GM12878 (cell line): ENCODE measurements at regions not wholly inside any gene's neighbourhood (a gene's known extent, or its start where the extent isn't known, plus 50 kb on each side); places are given as distances from the start of the nearest gene placed in this dataset.

ENCODE experiments used
- ATAC-seq: fragments of 200-7000 bp; cut with Tn5 transposase; 3 replicates; pipeline ENCODE4 v1.9.1; 2020; ENCODE audit warnings: mild to moderate bottlenecking, moderate library complexity
- BruUV-seq: library from RNA; stranded (reverse); fragments of 400-500 nt; replicated peaks from 2 replicates; lab custom pipeline; 2021; lab: Mats Ljungman, UMichigan
- CTCF ChIA-PET: fragments of 300-600 bp; sonication (Branson Sonifier 250); formaldehyde crosslinking; extraction: SDS; loops from one replicate; lab custom pipeline; 2021; ENCODE audit warnings: inconsistent platforms; lab: Yijun Ruan, JAX
- POLR2A ChIA-PET: fragments of 350-600 bp; formaldehyde crosslinking; extraction: SDS; loops from one replicate; lab custom pipeline; 2021; ENCODE audit warnings: inconsistent platforms; lab: Charles Lee
- RAD21 ChIA-PET: fragments of 300-600 bp; sonication (Branson Sonifier 250); formaldehyde crosslinking; loops from one replicate; lab custom pipeline; 2023; ENCODE audit warnings: antibody characterized with exemption; ENCODE audit not compliant: unreplicated experiment; lab: Charles Lee
- SMC1A ChIA-PET: fragments of 300-600 bp; sonication (Branson Sonifier 250); formaldehyde crosslinking; loops from one replicate; lab custom pipeline; 2023; ENCODE audit not compliant: unreplicated experiment, uncharacterized antibody; lab: Charles Lee
- DNase-seq: peaks from one replicate; pipeline ENCODE4 v3.0.0-alpha.2; 2011; ENCODE audit warnings: low read depth, low spot score
- FAIRE-seq: peaks from 3 replicates; lab custom pipeline; 2011; peaks lifted over from hg19 to GRCh38; lab: Jason Lieb, UNC
- H2AFZ ChIP-seq: 2 replicates; pipeline ENCODE4 v1.6.0; 2011; ENCODE audit warnings: low read depth, low read length, control low read depth; ENCODE audit not compliant: control insufficient read depth
- H3K27ac ChIP-seq: 2 replicates; pipeline ENCODE4 v1.5.1; 2011; ENCODE audit warnings: control low read depth; ENCODE audit not compliant: control insufficient read depth, insufficient read depth
- H3K27me3 ChIP-seq, 2 experiments: replicated peaks in 1 of 2; 2 replicates each; pipeline versions ENCODE4 v1.6.0 to v1.6.1; 2011; ENCODE audit warnings: low read length in 1 of 2; ENCODE audit not compliant: control insufficient read depth in 2 of 2, insufficient read depth in 2 of 2
- H3K36me3 ChIP-seq, 2 experiments: 2 replicates each; pipeline ENCODE4 v1.5.1; 2011; ENCODE audit warnings: low read length in 1 of 2; ENCODE audit not compliant: control insufficient read depth in 2 of 2, insufficient read depth in 2 of 2
- H3K4me1 ChIP-seq: 2 replicates; pipeline ENCODE4 v1.6.1; 2011; ENCODE audit warnings: mild to moderate bottlenecking, low read length, moderate library complexity, mixed read lengths; ENCODE audit not compliant: control insufficient read depth, insufficient read depth
- H3K4me2 ChIP-seq: 2 replicates; pipeline ENCODE4 v1.6.0; 2011; ENCODE audit warnings: control low read depth; ENCODE audit not compliant: control insufficient read depth, insufficient read depth
- H3K4me3 ChIP-seq: fragments of 200-600 bp; sonication (generic); 2 replicates; pipeline ENCODE4 v1.5.1; 2016
- H3K79me2 ChIP-seq: 2 replicates; pipeline ENCODE4 v1.6.0; 2011; ENCODE audit warnings: low read length; ENCODE audit not compliant: control insufficient read depth, insufficient read depth
- H3K9ac ChIP-seq: 2 replicates; pipeline ENCODE4 v1.8.0; 2011; ENCODE audit warnings: low read length, control low read depth, mixed read lengths; ENCODE audit not compliant: control insufficient read depth, insufficient read depth
- H3K9me3 ChIP-seq: replicated peaks from 3 replicates; pipeline ENCODE4 v1.5.1; 2011; ENCODE audit warnings: mild to moderate bottlenecking, low read length; ENCODE audit not compliant: control insufficient read depth, insufficient read depth
- H4K20me1 ChIP-seq: 2 replicates; pipeline ENCODE4 v1.6.0; 2011; ENCODE audit not compliant: control insufficient read depth, insufficient read depth
- CHD1 ChIP-seq: IDR thresholded peaks from 2 replicates; pipeline ENCODE4 v1.6.1; 2012; ENCODE audit warnings: low read depth, low read length, improper control_type of control experiment
- DPF2 ChIP-seq: fragments of 450-650 bp; IDR thresholded peaks from 2 replicates; pipeline ENCODE4 v1.6.1; 2017; ENCODE audit warnings: mild to moderate bottlenecking
- EED ChIP-seq: sonication (generic); IDR thresholded peaks from 2 replicates; pipeline ENCODE4 v1.6.1; 2016; ENCODE audit warnings: antibody characterized with exemption, low read depth
- IKZF2 ChIP-seq, 2 experiments: fragments of 450-650 bp; IDR thresholded peaks; 2 replicates each; pipeline ENCODE4 v1.6.1; 2017; ENCODE audit warnings: mild to moderate bottlenecking in 2 of 2, moderate library complexity in 2 of 2
- POU2F2 ChIP-seq: IDR thresholded peaks from 3 replicates; pipeline ENCODE4 v1.6.1; 2011; ENCODE audit warnings: low read depth, mild to moderate bottlenecking, low read length, borderline replicate concordance
- in situ Hi-C: fragments of 300-500 bp; cut with MboI; formaldehyde crosslinking; loops from 9 replicates; pipeline ENCODE4 v1.14.3; 2018; ENCODE audit warnings: mixed read lengths
- intact Hi-C: fragments of 100-400 bp; cut with micrococcal nuclease; formaldehyde crosslinking; loops from one replicate; pipeline ENCODE4 v1.14.2; 2022; ENCODE audit not compliant: unreplicated experiment
- TF ChIP-seq, protein P1 (sequence below): fragments of 150-350 bp; IDR thresholded peaks from 2 replicates; pipeline ENCODE4 v1.6.1; 2016; ENCODE audit warnings: low read depth, low read length

DNA sequence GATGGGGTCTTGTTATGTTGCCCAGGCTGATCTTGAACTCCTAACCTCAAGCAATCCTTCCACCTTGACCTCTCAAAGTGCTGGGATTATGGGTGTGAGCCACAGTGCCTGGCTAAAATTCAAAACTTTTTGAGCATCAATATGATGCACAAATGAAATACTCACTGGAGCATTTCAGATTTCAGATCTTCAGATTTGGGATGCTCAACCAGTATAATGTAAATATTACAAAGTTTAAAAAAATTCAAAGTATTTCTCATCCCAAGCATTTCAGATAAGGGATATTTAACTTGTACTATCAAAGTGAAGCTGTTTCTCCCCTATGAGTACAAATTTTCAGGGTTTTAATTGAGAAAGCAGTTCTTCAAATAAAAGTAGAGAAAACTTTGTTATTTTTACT is 164.1 kb upstream of the CCDC68 start:
- Histone ChIP-seq H3K4me3 (no peak overlapping the region), H3K9ac (no peak overlapping the region), H3K27ac (no peak overlapping the region), H3K79me2 (no peaks in the 10 kb centered on the region), H3K27me3 (no peaks in the 10 kb centered on the region; a peak in 1 of 4 replicates), H2AFZ (no peak overlapping the region), H4K20me1 (no peaks in the 10 kb centered on the region), H3K4me1 (peaks cover 3% of the 10 kb centered on the region; the same call in 1 of the 2 replicates), H3K4me2 (no peak overlapping the region), H3K36me3 (no peaks in the 10 kb centered on the region), H3K9me3 (no peaks in the 10 kb centered on the region)
- RAD21 ChIA-PET, result no interaction called here
- CTCF ChIA-PET, result interaction anchor here (1.2 to 1.4 kb wide), 2 partner anchors 8 to 13 kb away, joined by 4 to 5 read pairs; no protein-coding TSS in a partner anchor
- FAIRE-seq (no peak), ATAC-seq (no peak), DNase-seq (no peak)
- no peak for TF ChIP-seq CHD1
- no peak for TF ChIP-seq EED
- TF ChIP-seq, protein P1, sequence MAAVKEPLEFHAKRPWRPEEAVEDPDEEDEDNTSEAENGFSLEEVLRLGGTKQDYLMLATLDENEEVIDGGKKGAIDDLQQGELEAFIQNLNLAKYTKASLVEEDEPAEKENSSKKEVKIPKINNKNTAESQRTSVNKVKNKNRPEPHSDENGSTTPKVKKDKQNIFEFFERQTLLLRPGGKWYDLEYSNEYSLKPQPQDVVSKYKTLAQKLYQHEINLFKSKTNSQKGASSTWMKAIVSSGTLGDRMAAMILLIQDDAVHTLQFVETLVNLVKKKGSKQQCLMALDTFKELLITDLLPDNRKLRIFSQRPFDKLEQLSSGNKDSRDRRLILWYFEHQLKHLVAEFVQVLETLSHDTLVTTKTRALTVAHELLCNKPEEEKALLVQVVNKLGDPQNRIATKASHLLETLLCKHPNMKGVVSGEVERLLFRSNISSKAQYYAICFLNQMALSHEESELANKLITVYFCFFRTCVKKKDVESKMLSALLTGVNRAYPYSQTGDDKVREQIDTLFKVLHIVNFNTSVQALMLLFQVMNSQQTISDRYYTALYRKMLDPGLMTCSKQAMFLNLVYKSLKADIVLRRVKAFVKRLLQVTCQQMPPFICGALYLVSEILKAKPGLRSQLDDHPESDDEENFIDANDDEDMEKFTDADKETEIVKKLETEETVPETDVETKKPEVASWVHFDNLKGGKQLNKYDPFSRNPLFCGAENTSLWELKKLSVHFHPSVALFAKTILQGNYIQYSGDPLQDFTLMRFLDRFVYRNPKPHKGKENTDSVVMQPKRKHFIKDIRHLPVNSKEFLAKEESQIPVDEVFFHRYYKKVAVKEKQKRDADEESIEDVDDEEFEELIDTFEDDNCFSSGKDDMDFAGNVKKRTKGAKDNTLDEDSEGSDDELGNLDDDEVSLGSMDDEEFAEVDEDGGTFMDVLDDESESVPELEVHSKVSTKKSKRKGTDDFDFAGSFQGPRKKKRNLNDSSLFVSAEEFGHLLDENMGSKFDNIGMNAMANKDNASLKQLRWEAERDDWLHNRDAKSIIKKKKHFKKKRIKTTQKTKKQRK, result no peak
- TF ChIP-seq POU2F2, result no peak
- no peak for TF ChIP-seq IKZF2 (IDR thresholded peaks at IDR 0.05)
- TF ChIP-seq DPF2, result no peak
- SMC1A ChIA-PET, result interaction anchor here (1.0 to 1.5 kb wide), 3 partner anchors 9 to 30 kb away, joined by 3 to 4 read pairs (median 4); no protein-coding TSS in a partner anchor
- POLR2A ChIA-PET, result no interaction called here
- in situ Hi-C loops (no loop called here), intact Hi-C loops (no loop called here)
- BruUV-seq, result no TSS peak
